GM19467 (cell line): ENCODE measurements at regions not wholly inside any gene's neighbourhood (a gene's known extent, or its start where the extent isn't known, plus 50 kb on each side); places are given as distances from the start of the nearest gene placed in this dataset.

Experiments used
- ATAC-seq: cut with Tn5 transposase; IDR thresholded peaks from one replicate; pipeline ENCODE4 v1.9.1; 2021; ENCODE audit warnings: mild to moderate bottlenecking, moderate library complexity; ENCODE audit not compliant: unreplicated experiment

- no peak for ATAC-seq
Measured at GRCh38 chr7:96495751-96496216, 173.9 kb upstream of the SLC25A13 start.

- ATAC-seq = no peak
Measured at GRCh38 chr7:96486681-96487080, 164.8 kb upstream of the SLC25A13 start.

GRCh38 chr7:96484845-96485244 lies 162.9 kb upstream of the SLC25A13 start:
- no peak for ATAC-seq

GRCh38 chr7:96484091-96484490 lies 162.2 kb upstream of the SLC25A13 start:
- ATAC-seq = no peak

DNA sequence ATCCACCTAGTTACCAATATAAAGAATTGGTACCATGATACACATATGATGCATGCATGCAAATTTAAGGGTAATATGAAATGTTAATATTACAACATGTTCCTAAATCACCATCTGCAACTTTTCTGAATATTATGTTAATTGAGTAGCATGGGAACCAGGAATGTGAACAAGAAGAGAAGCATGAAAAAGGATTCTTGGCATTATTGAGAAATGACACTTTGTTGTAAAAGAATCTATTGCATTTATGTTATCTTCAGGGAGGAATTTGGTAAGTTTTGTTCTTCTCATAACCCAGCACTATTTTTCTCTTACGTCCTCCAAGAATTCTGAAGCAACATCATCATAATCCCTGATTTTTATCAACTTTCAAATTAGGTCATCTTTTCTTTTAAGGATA lies 159.9 kb upstream of the SLC25A13 start:
- ATAC-seq = no peak

GRCh38 chr7:96479015-96479645 lies 157.2 kb upstream of the SLC25A13 start:
- no peak for ATAC-seq

GRCh38 chr7:96471606-96472005 lies 149.7 kb upstream of the SLC25A13 start:
- no peak for ATAC-seq

DNA sequence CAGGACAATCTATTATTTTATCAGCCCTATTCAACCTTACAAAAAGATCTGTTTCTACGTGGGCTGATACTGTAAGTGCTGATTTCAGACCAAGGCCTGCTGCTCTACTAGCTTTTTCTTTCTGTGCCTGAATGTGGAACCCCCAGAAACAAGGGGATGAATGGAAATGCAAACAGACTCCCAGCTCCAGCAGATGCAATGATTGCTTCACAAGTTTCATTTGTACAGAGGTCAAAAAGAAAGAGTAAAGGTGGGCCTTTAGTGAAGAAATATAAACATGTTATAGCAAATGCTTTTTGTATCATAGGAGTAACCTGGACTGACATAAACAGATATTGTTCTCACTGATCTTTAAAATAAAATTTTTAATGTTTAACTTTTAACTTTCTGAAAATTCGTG lies 130.2 kb upstream of the SLC25A13 start:
- no peak for ATAC-seq

DNA sequence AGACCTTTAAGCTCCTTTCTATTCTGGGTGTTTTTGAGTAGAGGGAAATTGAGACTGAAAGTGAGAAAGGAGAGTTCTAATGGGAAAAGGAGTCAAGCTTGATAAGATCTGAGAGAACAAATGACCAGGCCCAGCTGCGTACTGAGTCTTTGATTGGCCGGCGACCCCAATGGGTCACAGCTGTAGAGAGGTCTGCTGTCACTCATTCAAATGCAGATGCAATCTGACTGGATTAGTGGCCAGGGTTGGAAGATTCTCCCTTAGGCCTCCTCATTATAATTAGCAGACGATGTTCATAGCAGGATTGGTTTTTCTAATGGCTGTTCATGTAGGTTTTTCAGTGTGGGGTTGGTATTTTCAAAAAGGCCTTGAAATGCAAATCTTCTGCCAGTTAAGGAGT lies 127.2 kb upstream of the SLC25A13 start:
- no peak for ATAC-seq

DNA sequence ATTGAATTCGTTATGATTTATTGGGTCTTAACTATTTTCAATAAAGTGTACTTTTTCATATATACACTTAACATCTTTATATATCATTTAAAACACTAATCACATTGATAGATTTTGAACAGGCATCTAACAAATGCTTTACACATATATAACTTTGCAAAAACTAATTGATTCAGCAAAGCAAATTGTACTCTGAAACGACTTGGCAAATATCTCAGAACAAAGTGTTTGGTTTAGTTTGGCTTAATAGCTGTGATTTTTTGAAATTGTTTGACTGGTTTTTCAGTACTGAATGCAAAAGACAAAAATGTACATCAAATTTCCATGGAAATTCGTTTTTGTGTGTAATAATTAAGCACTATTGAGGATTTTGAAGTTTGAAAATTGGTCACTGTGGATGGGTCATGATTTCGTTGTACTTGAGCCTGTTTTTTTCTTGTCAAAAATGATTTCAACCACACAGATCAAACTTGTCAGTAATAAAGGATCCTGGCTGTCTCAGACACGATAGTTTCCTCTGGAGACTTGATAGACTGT lies 125.3 kb upstream of the SLC25A13 start:
- no peak for ATAC-seq

DNA sequence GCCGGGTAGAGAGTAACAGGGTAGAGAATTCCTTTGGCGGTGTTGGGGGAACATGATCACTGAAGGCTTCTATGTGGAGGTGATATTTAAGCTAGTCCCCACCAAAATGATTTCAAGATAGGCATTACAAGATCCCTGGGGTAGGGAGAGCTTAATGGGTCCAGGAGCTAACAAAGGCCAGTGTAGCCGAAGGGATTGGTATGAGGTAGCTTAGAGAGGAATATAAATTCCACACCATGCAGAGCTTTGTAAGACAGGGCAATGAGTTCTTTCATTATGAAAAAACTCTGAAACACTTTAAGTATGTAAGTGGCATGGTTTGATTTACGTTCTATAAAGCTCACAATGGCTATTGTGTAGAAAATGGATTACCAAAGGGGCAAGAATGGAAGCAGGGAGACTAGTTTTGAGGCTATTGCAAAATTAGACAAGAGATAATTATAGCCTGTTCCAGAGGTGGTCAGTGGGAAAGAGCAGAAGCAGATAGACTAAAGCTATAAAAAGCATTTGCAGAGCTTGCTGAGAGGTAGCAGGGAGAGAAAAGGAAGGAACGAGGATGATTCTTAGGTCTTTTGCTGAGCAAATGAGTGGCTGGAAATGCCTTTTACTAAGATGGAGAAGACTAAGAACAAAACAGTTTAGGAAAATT lies 119.7 kb upstream of the SLC25A13 start:
- no peak for ATAC-seq

- no peak for ATAC-seq
Measured at GRCh38 chr7:96440328-96440727, 118.4 kb upstream of the SLC25A13 start.

DNA sequence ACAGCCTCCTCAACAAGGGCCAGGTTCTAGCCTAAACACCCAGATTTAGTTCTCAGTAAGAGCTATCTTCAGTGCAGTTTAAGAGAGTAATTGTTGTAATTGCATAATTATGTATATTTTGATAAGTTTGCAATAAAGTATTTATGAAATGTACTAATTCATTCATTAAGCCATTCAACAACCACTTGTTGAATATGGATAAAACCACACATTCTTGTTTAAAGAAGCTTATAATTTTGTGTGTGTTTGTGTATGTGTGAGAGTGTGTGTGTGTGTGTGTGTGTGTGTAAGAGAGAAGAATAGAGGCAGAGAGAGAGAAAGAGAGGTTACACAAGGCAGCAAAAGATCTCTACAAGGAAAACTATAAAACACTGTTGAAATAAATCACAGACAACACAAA lies 115.0 kb upstream of the SLC25A13 start:
- no peak for ATAC-seq

GRCh38 chr7:96430356-96430755 lies 108.5 kb upstream of the SLC25A13 start:
- ATAC-seq = no peak

DNA sequence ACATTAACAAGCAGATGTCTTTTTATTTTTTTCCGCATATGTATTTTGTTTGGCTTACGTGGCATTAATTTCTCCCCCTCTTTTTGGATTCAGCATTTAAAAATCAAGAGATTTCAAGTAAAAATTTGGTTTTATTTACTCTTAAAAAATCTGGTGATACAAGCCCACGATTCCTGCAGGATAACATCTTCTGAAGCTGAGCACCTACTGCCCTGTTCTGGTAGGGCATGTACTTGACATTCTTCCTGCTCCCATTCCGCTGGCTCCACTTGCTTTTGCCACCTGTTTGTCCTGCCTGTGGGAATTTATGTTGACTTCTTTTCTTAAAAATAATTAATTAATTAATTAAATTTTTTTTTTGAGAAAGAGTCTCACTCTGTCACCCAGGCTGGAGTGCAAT lies 105.2 kb upstream of the SLC25A13 start:
- ATAC-seq = no peak

- ATAC-seq = no peak
Measured at GRCh38 chr7:96426685-96427084, 104.8 kb upstream of the SLC25A13 start.

- no peak for ATAC-seq
Measured at GRCh38 chr7:96426027-96426426, 104.1 kb upstream of the SLC25A13 start.

GRCh38 chr7:96424411-96424810 lies 102.5 kb upstream of the SLC25A13 start:
- no peak for ATAC-seq

GRCh38 chr7:96422388-96422787 lies 100.5 kb upstream of the SLC25A13 start:
- ATAC-seq = no peak

- ATAC-seq = no peak
Measured at GRCh38 chr7:96418581-96418980, 96.7 kb upstream of the SLC25A13 start.

DNA sequence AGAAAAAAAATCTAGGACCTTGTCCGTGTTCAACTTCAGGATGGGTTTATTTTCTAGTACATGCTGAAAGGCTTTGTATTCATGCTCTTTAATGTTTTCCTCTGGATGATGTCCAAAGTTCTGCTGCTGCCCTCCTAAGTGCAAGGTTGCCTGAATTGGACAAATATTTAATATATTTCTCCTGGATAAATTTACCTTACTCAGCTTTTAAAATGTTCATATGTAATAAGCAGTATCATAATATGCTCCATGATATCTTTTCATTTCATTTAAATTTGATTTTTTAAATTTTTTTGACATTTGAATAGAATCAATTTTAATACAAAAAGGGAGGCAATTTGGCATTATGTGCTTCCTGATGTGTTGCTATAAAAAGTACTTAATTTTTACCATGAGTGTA lies 95.9 kb upstream of the SLC25A13 start:
- no peak for ATAC-seq

GRCh38 chr7:96416599-96416998 lies 94.7 kb upstream of the SLC25A13 start:
- ATAC-seq = no peak

GRCh38 chr7:96416116-96416515 lies 94.2 kb upstream of the SLC25A13 start:
- no peak for ATAC-seq
